ENCODE measurements at regions not wholly inside any gene's neighbourhood (a gene's known extent, or its start where the extent isn't known, plus 50 kb on each side); places are given as distances from the start of the nearest gene placed in this dataset.
"Not testable (repeated sequence)": the region's sequence is repeated elsewhere in the genome, so short reads cannot be mapped to it uniquely, and the experiment has no call there.

DNA sequence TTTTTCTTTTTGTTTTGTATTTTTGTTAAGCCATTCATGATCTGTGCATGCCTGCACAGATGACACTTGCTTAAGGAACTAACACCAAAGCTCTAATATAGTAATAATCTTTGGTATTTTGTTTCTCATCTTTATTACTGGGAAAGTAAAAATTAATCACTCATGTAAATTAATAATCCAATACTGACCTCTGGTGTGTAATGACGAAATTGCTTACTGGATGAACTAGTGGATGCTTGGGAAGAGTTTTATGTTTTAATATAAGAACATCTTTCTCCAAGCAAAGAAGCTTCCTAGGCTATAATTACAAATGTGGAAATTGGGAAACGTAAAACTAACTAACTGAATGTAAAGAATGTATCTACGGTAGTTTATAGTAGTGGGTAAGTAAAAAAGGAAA lies 147.9 kb downstream of the POTEC start:
- not testable (repeated sequence) for H3K4me3 Mint-ChIP-seq (ENCODE audit: unreplicated experiment); DNase-seq (ENCODE audit: extremely low spot score, unreplicated experiment)

DNA sequence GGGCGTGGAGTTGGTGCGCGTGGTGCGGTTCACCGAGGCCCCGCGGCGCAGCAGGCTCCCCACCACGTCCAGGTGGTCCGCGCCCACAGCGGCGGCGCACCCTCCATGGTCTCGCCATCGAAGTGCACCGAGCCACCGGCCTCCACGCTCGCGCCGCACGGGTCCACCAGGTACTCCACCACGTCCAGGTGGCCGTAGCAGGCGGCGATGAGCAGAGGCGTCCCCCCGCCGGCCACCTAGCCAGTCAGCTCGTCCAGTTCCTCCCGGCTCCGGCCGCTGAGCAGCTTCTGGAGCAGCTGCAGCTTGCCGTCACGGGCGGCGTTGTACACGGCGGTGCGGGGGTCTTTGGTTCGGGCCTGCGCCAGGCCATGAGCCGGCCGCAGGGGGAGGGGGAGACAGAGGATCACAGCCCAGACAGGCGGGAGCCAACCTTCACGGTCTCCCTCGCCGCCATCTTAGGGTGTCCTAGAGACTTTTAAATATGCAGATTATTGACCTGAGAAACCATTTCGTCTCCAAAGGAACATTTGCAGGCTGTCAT lies 149.8 kb downstream of the POTEC start:
- not testable (repeated sequence) for H3K27ac Mint-ChIP-seq (ENCODE audit: unreplicated experiment); H3K27me3 Mint-ChIP-seq (ENCODE audit: unreplicated experiment); H3K36me3 Mint-ChIP-seq (ENCODE audit: unreplicated experiment); H3K4me1 Mint-ChIP-seq (ENCODE audit: unreplicated experiment); DNase-seq (ENCODE audit: extremely low spot score, unreplicated experiment); H3K4me3 Mint-ChIP-seq (ENCODE audit: unreplicated experiment)
- peaks cover 21% of the 10 kb centered on the region for H3K9me3 Mint-ChIP-seq (ENCODE audit: unreplicated experiment)

More for the DNA sequence above, 147.9 kb downstream of the POTEC start:
- H3K27ac Mint-ChIP-seq (ENCODE audit: unreplicated experiment); H3K4me1 Mint-ChIP-seq (ENCODE audit: unreplicated experiment); H3K36me3 Mint-ChIP-seq (ENCODE audit: unreplicated experiment); H3K27me3 Mint-ChIP-seq (ENCODE audit: unreplicated experiment): not testable (repeated sequence)
- H3K9me3 Mint-ChIP-seq (ENCODE audit: unreplicated experiment) = peaks cover 28% of the 10 kb centered on the region

DNA sequence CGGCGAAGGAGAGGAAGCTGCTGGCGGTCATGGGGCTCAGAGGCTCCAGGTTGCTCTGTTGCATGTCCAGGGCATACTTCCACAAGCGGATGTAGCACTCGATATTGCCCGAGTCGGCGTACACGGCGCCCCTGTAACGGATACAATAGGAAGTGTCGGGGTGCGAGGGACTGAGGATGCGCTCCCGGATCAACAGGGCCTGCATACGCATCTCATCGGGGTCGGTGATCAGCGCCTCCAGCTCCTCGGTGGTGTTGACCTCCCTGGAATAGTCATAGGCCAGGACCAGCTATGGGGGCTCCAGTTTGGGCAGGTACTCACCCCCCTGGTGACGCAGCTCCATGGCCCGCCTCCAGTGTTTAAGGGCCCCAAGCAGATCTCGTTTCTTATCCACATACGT lies 150.8 kb downstream of the POTEC start:
- H3K27ac Mint-ChIP-seq (ENCODE audit: unreplicated experiment); H3K36me3 Mint-ChIP-seq (ENCODE audit: unreplicated experiment); H3K4me1 Mint-ChIP-seq (ENCODE audit: unreplicated experiment); H3K27me3 Mint-ChIP-seq (ENCODE audit: unreplicated experiment); H3K4me3 Mint-ChIP-seq (ENCODE audit: unreplicated experiment); DNase-seq (ENCODE audit: extremely low spot score, unreplicated experiment): not testable (repeated sequence)
- peaks cover 13% of the 10 kb centered on the region for H3K9me3 Mint-ChIP-seq (ENCODE audit: unreplicated experiment)

DNA sequence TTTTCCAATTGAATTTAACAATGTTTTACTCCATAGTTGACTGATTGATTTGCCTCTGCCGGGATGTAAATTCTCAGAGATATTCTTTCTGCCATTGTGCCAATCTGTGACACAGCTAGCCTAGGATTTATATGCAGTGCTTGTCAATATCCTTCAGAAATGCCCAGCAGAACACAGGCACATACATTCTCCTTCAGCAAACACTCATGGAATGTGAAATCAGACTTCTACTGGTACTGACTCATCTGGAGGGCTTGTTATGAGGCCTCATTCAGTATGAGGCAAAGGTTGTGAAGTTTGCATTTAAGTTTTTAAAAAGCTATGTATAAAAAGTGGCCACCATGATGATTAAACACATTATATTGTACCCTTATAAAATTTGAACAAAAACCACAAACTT lies 158.4 kb downstream of the POTEC start:
- H3K27me3 Mint-ChIP-seq (ENCODE audit: unreplicated experiment); H3K9me3 Mint-ChIP-seq (ENCODE audit: unreplicated experiment); H3K4me1 Mint-ChIP-seq (ENCODE audit: unreplicated experiment); DNase-seq (ENCODE audit: extremely low spot score, unreplicated experiment); H3K27ac Mint-ChIP-seq (ENCODE audit: unreplicated experiment); H3K4me3 Mint-ChIP-seq (ENCODE audit: unreplicated experiment); H3K36me3 Mint-ChIP-seq (ENCODE audit: unreplicated experiment): not testable (repeated sequence)

GRCh38 chr18:14382666-14383065 lies 160.7 kb downstream of the POTEC start:
- H3K36me3 Mint-ChIP-seq (ENCODE audit: unreplicated experiment); H3K27ac Mint-ChIP-seq (ENCODE audit: unreplicated experiment); DNase-seq (ENCODE audit: extremely low spot score, unreplicated experiment); H3K4me3 Mint-ChIP-seq (ENCODE audit: unreplicated experiment); H3K4me1 Mint-ChIP-seq (ENCODE audit: unreplicated experiment); H3K27me3 Mint-ChIP-seq (ENCODE audit: unreplicated experiment): not testable (repeated sequence)
- H3K9me3 Mint-ChIP-seq (ENCODE audit: unreplicated experiment) = peaks cover 11% of the 10 kb centered on the region

DNA sequence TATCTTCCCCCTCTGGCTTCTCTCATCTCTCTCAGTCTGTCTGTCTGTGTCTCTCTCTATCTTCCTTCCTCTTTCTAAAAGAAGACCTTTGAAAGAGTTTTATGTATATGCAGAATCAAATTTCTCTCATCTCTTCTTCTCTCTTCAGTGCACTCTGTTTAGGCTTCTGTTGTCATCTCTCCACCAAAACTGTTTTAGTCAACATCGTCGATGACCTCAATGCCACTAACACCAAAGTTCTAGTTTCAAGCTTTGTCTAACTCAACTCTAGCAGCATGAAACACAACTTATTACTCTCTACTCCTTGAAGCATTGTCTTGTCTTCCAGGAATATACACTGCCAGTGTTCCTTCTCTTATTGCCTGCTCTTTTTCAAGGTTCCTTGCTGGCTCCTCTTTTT lies 163.9 kb downstream of the POTEC start:
- H3K36me3 Mint-ChIP-seq (ENCODE audit: unreplicated experiment); H3K27me3 Mint-ChIP-seq (ENCODE audit: unreplicated experiment); H3K4me1 Mint-ChIP-seq (ENCODE audit: unreplicated experiment); H3K4me3 Mint-ChIP-seq (ENCODE audit: unreplicated experiment); H3K27ac Mint-ChIP-seq (ENCODE audit: unreplicated experiment); DNase-seq (ENCODE audit: extremely low spot score, unreplicated experiment): not testable (repeated sequence)
- H3K9me3 Mint-ChIP-seq (ENCODE audit: unreplicated experiment) = peaks cover 16% of the 10 kb centered on the region

DNA sequence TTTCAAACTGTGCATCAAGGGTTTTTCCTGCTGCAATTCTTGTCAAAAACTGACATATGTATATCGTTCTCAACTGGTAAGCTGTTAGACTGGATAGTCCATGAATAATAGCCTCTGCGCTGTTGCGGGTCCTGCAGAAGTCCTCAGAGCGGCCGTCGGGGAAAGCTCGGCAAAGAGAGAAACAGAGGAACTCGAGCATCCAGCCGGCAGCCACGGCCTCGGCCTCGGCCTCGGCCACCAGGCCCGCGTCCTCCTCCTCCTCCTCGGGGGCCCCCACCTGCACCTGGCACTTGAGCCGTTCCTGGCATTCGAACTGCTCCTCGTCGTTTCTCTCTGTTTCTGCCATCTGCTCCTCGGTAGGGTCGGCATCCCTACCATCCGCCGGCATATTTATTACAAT lies 165.0 kb downstream of the POTEC start:
- peaks cover 16% of the 10 kb centered on the region for H3K9me3 Mint-ChIP-seq (ENCODE audit: unreplicated experiment)
- not testable (repeated sequence) for H3K27me3 Mint-ChIP-seq (ENCODE audit: unreplicated experiment); H3K4me3 Mint-ChIP-seq (ENCODE audit: unreplicated experiment); H3K4me1 Mint-ChIP-seq (ENCODE audit: unreplicated experiment); DNase-seq (ENCODE audit: extremely low spot score, unreplicated experiment); H3K27ac Mint-ChIP-seq (ENCODE audit: unreplicated experiment); H3K36me3 Mint-ChIP-seq (ENCODE audit: unreplicated experiment)

DNA sequence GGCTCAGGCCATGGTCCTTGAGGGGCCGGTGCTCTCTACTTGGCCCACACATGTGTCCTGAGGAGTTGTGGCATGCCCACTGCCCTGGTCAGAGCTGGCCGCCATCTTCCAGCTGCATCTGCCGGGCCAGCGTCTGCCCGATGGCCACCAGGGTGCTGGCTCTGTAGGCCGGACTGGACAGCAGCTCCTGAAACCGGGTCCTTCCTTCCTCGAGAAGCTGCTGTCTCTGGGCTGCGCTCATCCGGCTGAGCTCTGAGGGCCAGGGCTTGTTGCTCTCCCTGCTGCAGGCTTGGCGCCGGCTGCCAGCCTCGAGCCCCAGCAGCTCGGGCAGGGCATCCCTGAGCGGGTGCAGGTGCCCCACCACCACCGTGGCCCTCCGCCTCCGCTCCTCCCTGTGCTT lies 182.1 kb downstream of the POTEC start:
- not testable (repeated sequence) for H3K27me3 Mint-ChIP-seq (ENCODE audit: unreplicated experiment); H3K4me1 Mint-ChIP-seq (ENCODE audit: unreplicated experiment); H3K4me3 Mint-ChIP-seq (ENCODE audit: unreplicated experiment); DNase-seq (ENCODE audit: extremely low spot score, unreplicated experiment); H3K36me3 Mint-ChIP-seq (ENCODE audit: unreplicated experiment); H3K27ac Mint-ChIP-seq (ENCODE audit: unreplicated experiment)
- H3K9me3 Mint-ChIP-seq (ENCODE audit: unreplicated experiment) = peaks cover 13% of the 10 kb centered on the region

DNA sequence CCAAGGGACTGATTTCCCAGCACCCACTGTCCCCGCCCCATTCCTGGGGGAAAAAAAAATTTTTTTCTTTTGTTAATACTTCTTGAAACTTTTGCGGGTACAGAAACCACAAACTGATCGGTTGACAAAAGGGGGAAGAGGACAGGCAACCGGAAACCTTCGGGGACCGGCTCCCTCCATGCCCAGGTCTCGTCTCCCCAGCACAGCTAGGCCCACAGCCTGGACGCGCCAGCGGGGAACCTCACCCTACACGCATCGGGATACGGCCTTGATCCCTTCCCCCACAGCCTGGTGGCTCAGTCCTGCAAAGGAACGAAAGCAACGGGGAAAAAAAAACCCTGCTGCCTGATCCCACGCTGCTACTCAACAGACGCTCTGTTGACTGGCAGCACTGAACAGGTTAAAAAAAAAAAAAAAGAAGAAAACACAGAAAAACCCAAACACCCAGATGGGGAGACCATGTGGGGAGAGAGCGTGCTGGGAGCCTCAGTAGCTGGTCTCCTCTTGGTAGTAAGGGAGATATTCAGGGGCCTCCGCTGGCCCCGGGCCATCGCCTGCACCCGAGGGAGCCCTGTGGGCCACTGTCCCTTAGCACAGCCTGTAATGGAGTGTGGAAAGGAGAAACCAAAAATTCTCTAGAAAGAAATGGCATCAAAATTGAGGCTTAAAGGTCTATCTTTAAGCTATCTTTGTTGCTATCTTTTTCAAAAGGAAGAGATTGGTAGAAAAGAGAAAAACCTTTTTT lies 185.7 kb downstream of the POTEC start:
- not testable (repeated sequence) for H3K27me3 Mint-ChIP-seq (ENCODE audit: unreplicated experiment); DNase-seq (ENCODE audit: extremely low spot score, unreplicated experiment); H3K36me3 Mint-ChIP-seq (ENCODE audit: unreplicated experiment); H3K4me1 Mint-ChIP-seq (ENCODE audit: unreplicated experiment); H3K4me3 Mint-ChIP-seq (ENCODE audit: unreplicated experiment); H3K27ac Mint-ChIP-seq (ENCODE audit: unreplicated experiment)
- peaks cover 31% of the 10 kb centered on the region for H3K9me3 Mint-ChIP-seq (ENCODE audit: unreplicated experiment)

DNA sequence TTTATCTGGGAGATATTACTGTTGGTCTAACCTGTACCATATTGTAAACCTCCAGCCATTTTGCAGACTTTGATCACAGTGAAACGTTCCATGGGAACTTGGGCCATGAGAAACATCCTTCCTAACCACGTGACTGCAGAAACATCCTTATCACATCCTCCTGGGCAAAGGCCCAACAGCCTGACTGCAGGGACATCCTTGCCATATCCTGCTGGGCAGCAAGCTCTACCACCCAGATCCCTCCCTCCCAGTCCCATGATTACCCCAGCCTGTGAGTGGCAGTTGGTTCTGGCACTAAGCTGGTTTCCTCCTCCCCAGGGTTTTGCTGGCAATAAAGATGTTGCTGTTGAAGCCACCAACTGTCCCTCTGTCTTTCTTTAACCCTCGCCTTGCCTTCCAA lies 201.2 kb downstream of the POTEC start:
- not testable (repeated sequence) for H3K36me3 Mint-ChIP-seq (ENCODE audit: unreplicated experiment); H3K4me1 Mint-ChIP-seq (ENCODE audit: unreplicated experiment); H3K27ac Mint-ChIP-seq (ENCODE audit: unreplicated experiment); H3K27me3 Mint-ChIP-seq (ENCODE audit: unreplicated experiment); DNase-seq (ENCODE audit: extremely low spot score, unreplicated experiment); H3K4me3 Mint-ChIP-seq (ENCODE audit: unreplicated experiment)
- peaks cover 20% of the 10 kb centered on the region for H3K9me3 Mint-ChIP-seq (ENCODE audit: unreplicated experiment)

GRCh38 chr18:14336017-14336416 lies 203.8 kb upstream of the ZNF519 start:
- H3K4me3 Mint-ChIP-seq (ENCODE audit: unreplicated experiment); DNase-seq (ENCODE audit: extremely low spot score, unreplicated experiment); H3K27ac Mint-ChIP-seq (ENCODE audit: unreplicated experiment); H3K4me1 Mint-ChIP-seq (ENCODE audit: unreplicated experiment); H3K27me3 Mint-ChIP-seq (ENCODE audit: unreplicated experiment); H3K36me3 Mint-ChIP-seq (ENCODE audit: unreplicated experiment): not testable (repeated sequence)
- peaks cover 20% of the 10 kb centered on the region for H3K9me3 Mint-ChIP-seq (ENCODE audit: unreplicated experiment)

DNA sequence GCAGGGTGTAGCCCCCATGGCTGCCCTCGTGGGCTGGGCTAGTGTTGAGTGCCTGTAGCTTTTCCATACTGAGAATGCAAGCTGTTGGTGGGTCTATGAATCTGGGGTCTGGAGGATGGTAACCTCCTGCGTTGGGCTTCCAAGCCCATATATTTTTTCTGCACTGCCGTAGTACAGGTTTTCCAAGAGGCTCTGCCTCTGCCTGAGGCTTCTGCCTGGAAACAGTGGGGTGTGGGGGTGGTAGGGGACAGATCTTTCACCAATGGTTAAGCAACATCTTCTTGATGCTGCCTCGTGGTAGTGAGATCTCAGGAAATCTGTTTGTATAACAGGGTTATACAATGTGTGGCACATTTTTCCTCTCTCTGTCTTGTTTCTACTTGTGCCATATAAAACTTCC lies 189.0 kb upstream of the ZNF519 start:
- H3K4me3 Mint-ChIP-seq (ENCODE audit: unreplicated experiment); H3K36me3 Mint-ChIP-seq (ENCODE audit: unreplicated experiment); DNase-seq (ENCODE audit: extremely low spot score, unreplicated experiment); H3K27me3 Mint-ChIP-seq (ENCODE audit: unreplicated experiment); H3K4me1 Mint-ChIP-seq (ENCODE audit: unreplicated experiment); H3K27ac Mint-ChIP-seq (ENCODE audit: unreplicated experiment): not testable (repeated sequence)
- H3K9me3 Mint-ChIP-seq (ENCODE audit: unreplicated experiment) = peaks cover 58% of the 10 kb centered on the region

All from osteocyte (in vitro differentiated cells).